ENCODE measurements at regions not wholly inside any gene's neighbourhood (a gene's known extent, or its start where the extent isn't known, plus 50 kb on each side); places are given as distances from the start of the nearest gene placed in this dataset.

DNA sequence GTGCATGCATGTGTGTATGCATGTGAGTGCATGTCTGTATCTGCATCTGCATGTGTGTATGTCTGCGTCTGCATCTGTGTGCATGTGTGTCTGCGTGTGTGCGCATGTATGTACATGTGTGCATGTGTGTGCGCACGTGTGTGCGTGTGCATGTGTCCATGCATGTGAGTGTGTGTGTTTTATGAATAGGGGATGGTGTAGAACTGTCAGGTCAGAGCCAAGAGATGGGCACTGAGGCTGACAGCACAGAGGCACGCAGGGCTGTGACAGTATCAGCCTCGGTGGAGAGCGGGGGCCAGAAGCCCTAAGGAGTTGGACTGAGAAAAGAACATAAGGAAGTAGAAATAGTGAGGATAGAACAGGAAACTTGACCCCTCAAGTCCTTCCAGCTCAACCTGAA, 494.0 kb upstream of the MYT1L start:
- TF ChIP-seq FOXA1 (IDR thresholded peaks at IDR 0.05): no peak
- TF ChIP-seq RXRA (IDR thresholded peaks at IDR 0.05): no peak
- no peak for TF ChIP-seq FOXA2 (IDR thresholded peaks at IDR 0.05)
- Histone ChIP-seq H3K27me3 (ENCODE audit: control insufficient read depth in 4 of 4, insufficient read depth in 4 of 4, low read length in 3 of 4) (no peaks in the 10 kb centered on the region), H3K27ac (ENCODE audit: low read depth in 1 of 2, low read length in 2 of 2) (no peak overlapping the region), H3K9ac (ENCODE audit: low read depth in 1 of 2, low read length in 2 of 2) (no peak overlapping the region), H3K4me1 (ENCODE audit: control insufficient read depth in 4 of 4, insufficient read depth in 4 of 4, low read length in 3 of 4) (no peaks in the 10 kb centered on the region), H3K4me3 (ENCODE audit: low read depth in 1 of 3, low read length in 3 of 3) (no peak overlapping the region), H3K36me3 (ENCODE audit: control insufficient read depth in 4 of 4, insufficient read depth in 3 of 4, low read depth in 1 of 4, low read length in 3 of 4) (no peaks in the 10 kb centered on the region), H3K9me3 (ENCODE audit: control insufficient read depth in 4 of 4, low read length in 3 of 4) (peaks cover 0 to 7% (median 2%) of the 10 kb centered on the region in 4 donors)
- DNase-seq (ENCODE audit: low spot score): peak; percentile 23
- 94% methylated on average over 9 of the region's 9 CpGs for WGBS

DNA sequence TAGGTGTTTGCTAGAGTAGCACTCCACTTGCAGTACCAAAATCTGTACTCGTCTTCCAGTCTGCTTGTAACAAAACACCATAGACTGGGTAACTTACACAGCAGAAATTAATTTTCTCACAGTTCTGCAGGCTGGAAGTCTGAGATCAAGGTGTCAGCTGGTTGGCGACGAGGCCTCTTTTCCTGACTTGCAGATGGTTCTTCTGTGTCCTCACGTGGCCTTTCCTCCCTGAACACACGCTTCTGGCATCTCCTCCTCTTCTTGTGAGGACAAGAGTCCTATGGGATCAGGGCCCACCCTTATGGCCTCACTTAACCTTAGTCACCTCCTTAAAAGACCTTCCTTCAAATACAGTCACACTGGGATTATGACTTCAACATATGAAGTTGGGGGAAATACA, 493.5 kb upstream of the MYT1L start:
- Histone ChIP-seq H3K27ac (ENCODE audit: low read depth in 1 of 2, low read length in 2 of 2) (no peak overlapping the region), H3K27me3 (ENCODE audit: control insufficient read depth in 4 of 4, insufficient read depth in 4 of 4, low read length in 3 of 4) (no peaks in the 10 kb centered on the region), H3K9ac (ENCODE audit: low read depth in 1 of 2, low read length in 2 of 2) (no peak overlapping the region), H3K36me3 (ENCODE audit: control insufficient read depth in 4 of 4, insufficient read depth in 3 of 4, low read depth in 1 of 4, low read length in 3 of 4) (no peaks in the 10 kb centered on the region), H3K4me1 (ENCODE audit: control insufficient read depth in 4 of 4, insufficient read depth in 4 of 4, low read length in 3 of 4) (no peaks in the 10 kb centered on the region), H3K4me3 (ENCODE audit: low read depth in 1 of 3, low read length in 3 of 3) (no peak overlapping the region), H3K9me3 (ENCODE audit: control insufficient read depth in 4 of 4, low read length in 3 of 4) (peaks cover 0 to 7% (median 3%) of the 10 kb centered on the region in 4 donors)
- TF ChIP-seq EGR1 (IDR thresholded peaks at IDR 0.05; ENCODE audit: low read depth in 2 of 2): no peak
- TF ChIP-seq SP1 (IDR thresholded peaks at IDR 0.05): no peak
- TF ChIP-seq GABPA (IDR thresholded peaks at IDR 0.05 in 1 of 2, conservative IDR thresholded peaks at IDR 0.05 in 1 of 2): no peak
- TF ChIP-seq, protein P1, sequence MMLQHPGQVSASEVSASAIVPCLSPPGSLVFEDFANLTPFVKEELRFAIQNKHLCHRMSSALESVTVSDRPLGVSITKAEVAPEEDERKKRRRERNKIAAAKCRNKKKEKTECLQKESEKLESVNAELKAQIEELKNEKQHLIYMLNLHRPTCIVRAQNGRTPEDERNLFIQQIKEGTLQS (IDR thresholded peaks at IDR 0.05): no peak
- TF ChIP-seq JUND (IDR thresholded peaks at IDR 0.05): no peak
- TF ChIP-seq, protein P2, sequence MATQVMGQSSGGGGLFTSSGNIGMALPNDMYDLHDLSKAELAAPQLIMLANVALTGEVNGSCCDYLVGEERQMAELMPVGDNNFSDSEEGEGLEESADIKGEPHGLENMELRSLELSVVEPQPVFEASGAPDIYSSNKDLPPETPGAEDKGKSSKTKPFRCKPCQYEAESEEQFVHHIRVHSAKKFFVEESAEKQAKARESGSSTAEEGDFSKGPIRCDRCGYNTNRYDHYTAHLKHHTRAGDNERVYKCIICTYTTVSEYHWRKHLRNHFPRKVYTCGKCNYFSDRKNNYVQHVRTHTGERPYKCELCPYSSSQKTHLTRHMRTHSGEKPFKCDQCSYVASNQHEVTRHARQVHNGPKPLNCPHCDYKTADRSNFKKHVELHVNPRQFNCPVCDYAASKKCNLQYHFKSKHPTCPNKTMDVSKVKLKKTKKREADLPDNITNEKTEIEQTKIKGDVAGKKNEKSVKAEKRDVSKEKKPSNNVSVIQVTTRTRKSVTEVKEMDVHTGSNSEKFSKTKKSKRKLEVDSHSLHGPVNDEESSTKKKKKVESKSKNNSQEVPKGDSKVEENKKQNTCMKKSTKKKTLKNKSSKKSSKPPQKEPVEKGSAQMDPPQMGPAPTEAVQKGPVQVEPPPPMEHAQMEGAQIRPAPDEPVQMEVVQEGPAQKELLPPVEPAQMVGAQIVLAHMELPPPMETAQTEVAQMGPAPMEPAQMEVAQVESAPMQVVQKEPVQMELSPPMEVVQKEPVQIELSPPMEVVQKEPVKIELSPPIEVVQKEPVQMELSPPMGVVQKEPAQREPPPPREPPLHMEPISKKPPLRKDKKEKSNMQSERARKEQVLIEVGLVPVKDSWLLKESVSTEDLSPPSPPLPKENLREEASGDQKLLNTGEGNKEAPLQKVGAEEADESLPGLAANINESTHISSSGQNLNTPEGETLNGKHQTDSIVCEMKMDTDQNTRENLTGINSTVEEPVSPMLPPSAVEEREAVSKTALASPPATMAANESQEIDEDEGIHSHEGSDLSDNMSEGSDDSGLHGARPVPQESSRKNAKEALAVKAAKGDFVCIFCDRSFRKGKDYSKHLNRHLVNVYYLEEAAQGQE (IDR thresholded peaks at IDR 0.05): no peak
- TF ChIP-seq HNF4A (conservative IDR thresholded peaks at IDR 0.05): no peak
- TF ChIP-seq TAF1 (conservative IDR thresholded peaks at IDR 0.05): no peak
- TF ChIP-seq YY1 (IDR thresholded peaks at IDR 0.05): no peak
- TF ChIP-seq HNF4G (IDR thresholded peaks at IDR 0.05): no peak
- TF ChIP-seq, protein P3, sequence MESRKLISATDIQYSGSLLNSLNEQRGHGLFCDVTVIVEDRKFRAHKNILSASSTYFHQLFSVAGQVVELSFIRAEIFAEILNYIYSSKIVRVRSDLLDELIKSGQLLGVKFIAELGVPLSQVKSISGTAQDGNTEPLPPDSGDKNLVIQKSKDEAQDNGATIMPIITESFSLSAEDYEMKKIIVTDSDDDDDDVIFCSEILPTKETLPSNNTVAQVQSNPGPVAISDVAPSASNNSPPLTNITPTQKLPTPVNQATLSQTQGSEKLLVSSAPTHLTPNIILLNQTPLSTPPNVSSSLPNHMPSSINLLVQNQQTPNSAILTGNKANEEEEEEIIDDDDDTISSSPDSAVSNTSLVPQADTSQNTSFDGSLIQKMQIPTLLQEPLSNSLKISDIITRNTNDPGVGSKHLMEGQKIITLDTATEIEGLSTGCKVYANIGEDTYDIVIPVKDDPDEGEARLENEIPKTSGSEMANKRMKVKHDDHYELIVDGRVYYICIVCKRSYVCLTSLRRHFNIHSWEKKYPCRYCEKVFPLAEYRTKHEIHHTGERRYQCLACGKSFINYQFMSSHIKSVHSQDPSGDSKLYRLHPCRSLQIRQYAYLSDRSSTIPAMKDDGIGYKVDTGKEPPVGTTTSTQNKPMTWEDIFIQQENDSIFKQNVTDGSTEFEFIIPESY (IDR thresholded peaks at IDR 0.05): no peak
- TF ChIP-seq NR2F2 (IDR thresholded peaks at IDR 0.05): no peak
- no peak for TF ChIP-seq FOXA2 (IDR thresholded peaks at IDR 0.05)
- no peak for TF ChIP-seq RXRA (IDR thresholded peaks at IDR 0.05)
- no peak for TF ChIP-seq FOXA1 (IDR thresholded peaks at IDR 0.05)
- WGBS: 81% methylated on average over 5 of the region's 5 CpGs
- DNase-seq (ENCODE audit: low spot score): peak; percentile 5

Data from liver (tissue), 7 donors.